GM18870 (cell line): ENCODE measurements at regions not wholly inside any gene's neighbourhood (a gene's known extent, or its start where the extent isn't known, plus 50 kb on each side); places are given as distances from the start of the nearest gene placed in this dataset.
"Not testable (repeated sequence)": the region's sequence is repeated elsewhere in the genome, so short reads cannot be mapped to it uniquely, and the experiment has no call there.

Experiments
- ATAC-seq: cut with Tn5 transposase; IDR thresholded peaks from one replicate; pipeline ENCODE4 v1.9.1; 2021; ENCODE audit warnings: moderate library complexity; ENCODE audit not compliant: unreplicated experiment

DNA sequence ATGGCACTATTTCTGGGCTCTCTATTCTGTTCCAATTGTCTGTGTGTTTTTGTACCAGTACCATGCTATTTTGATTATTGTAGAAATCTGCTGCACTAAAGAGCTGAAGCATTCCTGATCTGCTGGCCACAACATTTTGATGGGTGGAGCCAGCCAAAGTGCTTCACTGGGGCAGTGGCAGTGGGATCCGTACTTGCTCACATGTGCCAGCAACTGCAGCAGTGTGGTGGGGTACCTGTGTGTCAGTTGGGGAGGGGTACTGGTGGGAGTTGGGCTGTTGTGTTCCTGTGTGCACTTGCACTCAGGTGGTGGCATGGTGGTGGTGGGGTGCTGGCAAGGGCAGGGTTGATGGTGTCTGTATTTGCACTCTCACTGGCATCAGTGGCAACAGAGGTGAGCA is 204.6 kb upstream of the ALG10 start:
- no peak for ATAC-seq

DNA sequence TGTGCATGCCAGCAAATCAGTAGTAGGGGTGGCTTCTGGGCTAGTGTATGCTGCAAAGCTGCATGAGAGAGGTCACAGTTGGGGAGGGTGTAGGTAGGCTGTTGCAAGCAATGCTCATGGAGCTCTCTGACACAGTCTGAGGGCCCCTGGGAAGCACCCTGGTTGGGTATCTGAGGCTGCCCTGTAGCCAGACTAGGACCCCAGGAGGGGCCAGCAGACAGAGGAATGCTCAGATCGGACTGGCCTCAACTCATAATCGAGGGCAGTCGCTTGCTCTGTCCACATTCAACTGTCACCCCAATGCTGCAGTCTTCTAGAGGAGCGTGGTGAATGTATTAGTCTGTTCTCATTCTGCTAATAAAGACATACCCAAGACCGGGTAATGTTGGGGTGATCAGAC is 204.0 kb upstream of the ALG10 start:
- no peak for ATAC-seq

DNA sequence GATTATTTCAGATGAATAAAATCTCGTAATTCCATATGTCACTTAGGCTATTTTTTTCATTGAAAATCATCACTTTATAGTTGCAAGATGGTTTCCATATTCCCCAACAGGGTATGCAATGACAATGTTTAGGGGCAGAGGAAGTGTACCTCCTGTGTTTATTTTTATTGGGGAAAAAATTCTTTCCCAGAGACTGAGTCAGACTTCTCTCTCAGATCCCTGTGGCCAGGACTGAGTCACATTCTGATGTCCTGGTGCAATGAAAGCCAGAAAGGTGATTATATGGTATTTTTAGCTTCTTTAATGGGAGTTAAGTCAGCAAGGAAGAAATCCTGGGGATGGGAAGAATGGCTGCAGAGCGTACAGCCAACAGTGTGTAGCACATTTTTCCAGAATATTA is 196.9 kb upstream of the ALG10 start:
- ATAC-seq, result no peak

DNA sequence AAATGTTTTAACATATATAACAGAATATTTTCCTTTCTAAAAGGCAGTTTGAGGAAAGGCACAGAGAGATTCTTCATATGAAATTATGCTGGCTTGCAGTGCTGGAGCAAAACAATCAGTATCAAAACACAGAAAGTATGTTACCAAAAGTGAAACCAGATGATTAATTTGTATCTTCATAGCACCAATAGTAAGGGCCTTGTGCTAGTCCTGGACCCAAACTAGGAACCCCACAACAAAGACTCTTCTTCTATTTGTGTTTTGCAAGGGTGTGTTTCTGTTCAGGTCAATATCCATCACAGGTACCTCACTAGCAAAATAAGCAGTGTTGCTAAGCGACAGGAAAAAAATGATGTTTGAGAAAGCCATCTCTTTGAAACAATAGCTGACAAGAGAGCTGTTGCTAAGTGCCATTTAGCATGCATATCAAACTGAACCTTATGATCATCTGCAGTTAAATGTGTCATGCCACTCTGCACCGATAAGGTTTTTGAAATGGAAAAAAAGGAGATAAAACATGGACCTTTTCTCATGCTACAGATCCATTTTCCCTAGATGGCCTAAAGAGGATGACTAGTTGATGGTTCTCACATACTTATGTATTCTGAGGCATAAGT is 196.2 kb upstream of the ALG10 start:
- no peak for ATAC-seq

DNA sequence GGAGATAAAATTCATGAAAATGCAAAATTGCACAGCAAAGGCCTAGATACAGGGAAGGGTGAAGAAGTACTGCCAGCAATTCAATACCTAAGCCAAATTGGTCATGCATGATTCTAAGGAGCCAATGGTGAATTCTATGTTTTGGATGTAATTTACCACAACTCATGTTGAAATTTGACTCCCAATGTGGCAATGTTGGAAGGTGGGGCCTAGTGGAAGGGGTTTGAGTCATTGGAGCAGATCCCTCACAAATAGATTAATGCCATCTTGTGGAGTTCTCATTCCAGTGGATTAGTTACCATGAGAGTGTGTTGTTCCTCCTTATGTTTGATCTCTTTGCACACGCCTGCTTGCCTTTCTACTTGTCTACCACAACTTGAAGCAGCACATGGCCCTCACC is 194.0 kb upstream of the ALG10 start:
- no peak for ATAC-seq

DNA sequence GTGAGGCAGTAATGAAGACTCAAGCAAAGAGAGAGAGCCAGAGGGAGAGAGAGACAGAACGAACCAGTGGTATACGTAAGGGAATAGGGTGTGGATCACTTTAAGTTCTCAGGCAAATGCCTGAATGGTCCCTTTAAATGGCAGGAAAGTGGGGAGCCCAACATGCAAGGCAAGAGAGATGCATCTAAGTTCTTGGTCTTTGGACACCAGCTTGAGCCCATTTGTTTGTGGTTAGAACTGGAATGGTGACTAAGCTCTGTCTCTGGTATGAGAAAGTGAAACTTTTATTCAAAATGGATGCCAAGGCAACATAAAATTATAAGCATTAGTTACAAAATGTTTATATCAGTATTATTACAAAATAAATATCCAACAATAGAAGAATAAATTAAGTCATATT is 192.2 kb upstream of the ALG10 start:
- ATAC-seq, result no peak

DNA sequence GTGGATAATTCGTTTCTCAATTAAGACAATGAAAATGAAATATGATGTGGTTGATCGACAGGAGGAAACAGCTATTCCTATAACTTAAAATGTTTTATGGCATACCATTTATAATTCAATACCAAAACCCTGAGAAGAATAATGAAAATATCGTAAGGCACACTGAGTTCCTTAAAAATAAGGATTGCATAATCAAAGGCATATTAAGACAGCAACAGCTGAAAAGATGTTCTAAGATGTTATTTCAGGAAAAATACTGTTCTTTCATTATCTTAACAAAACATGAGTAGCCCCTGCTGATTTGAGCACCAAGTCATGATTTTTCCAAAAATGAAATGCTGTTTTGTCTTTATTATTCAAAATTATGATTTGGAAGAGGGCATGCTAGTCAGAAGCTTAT is 189.4 kb upstream of the ALG10 start:
- ATAC-seq, result no peak

DNA sequence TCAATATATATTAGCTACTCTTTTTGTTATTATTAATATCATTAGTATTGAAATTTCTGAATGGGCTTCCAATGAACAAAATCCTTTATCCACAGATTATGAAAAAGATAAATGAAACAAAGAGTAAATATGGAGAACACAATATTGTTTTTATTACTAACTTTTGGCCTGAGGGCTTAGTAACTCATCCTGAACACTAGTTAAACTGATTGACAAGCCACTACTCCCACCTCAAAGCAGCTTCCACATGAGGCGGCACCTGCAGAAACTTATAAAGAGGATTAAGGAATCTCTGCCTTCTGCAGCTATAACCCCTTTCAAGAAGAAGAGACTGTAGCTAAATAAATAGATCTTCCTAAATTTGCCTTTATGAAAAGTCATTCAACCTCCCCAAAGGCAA is 187.6 kb upstream of the ALG10 start:
- no peak for ATAC-seq

DNA sequence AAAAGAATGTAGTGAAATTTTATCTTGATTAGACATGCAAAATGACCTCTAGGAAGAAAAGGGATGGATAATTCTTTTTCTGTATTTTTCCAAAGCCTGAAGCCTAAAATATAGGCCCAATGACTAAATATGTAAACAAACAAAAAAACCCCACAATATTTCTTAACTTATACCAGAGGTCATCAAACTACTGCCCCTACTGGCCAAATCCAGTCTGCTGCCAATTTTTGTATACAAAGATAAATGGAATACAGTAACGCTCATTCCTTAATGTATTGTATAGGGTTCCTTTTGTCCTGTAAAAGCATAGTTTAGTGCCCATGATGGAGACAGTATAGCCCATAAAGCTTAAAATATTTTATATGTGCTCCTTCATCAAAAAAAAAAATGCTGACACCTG is 145.7 kb upstream of the ALG10 start:
- ATAC-seq, result no peak

DNA sequence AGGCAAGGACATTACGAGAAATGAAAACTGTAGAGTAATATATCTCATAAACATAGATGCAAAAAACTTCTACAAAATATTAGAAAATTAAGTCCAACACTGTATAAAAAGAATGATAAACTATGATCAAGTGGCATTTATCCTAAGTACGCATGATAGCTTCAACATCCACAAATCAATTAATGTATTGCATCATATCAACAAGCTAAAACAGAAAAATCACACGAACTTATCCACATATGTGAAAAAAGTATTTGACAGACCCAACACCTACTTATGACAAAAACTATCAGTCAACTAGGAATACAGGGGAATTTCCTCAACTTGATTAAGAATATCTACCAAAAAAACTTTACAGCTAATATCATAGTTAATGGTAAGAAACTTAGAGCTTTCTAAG is 129.9 kb upstream of the ALG10 start:
- ATAC-seq, result no peak

DNA sequence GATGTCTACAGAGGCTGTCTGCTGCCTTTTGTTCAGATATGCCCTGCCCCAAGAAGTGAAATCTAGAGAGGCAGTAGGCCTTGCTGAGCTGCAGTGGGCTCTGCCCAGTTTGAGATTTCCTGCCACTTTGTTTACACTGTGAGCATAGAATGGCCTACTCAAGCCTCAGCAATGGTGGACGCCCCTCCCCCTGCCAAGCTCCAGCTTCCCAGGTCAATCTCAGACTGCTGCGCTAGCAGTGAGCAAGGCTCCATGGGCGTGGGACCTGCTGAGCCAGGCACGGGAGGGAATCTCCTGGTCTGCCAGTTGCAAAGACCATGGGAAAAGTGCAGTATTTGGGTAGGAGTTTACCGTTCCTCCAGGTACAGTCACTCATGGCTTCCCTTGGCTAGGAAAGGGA is 101.8 kb upstream of the ALG10 start:
- not testable (repeated sequence) for ATAC-seq

DNA sequence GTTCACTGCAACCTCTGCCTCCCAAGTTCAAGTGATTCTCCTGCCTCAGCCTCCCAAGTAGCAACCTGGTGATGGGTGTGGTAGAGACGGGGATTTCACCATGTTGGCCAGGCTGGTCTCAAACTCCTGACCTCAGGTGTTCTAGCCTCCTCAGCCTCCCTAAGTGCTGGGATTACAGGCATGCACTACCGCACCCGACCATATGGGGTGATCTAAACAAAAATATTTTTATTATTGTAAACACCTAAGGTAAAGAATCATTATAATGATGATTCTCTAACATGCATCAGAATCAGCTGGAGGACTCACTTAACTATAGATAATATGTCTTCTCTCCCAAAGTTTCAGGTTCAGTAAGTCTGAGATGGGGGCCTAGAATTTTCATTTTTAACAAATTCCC is 96.2 kb upstream of the ALG10 start:
- no peak for ATAC-seq

DNA sequence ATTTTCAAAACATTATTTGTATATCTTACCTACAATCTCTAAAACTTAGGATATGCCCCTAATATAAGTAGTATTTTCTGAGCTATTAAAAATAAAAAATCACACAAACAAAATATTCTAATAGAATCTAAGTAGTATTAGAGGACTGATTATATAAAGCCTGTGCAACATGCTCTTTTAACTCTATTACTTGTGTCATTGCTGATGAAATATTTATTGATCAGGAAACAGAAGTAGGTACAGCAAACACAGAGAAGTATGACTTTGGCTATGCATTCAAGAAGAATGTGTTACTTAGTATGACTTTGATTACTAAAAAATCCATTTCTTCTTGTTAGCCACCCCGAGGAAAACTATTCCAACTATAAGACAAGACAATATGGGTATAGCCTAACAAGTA is 84.6 kb upstream of the ALG10 start:
- ATAC-seq, result not testable (repeated sequence)

DNA sequence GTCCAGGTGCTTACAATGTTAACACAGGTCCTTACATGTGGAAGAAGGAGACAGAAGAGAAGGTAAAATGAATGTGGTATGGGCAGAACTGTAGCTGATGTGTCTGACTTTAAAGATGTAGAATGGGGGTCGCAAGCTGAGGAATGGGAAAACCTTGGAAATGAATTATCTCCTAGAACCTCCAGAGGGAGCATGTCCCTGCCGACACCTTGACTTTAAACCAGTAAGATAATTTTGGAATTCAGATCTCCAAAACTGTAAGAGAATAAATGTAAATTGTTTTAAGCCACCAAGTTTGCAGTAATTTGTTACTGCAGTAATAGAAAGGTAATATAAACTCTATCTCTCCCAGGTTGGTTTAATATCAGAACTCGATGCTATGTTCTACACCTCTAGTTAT is 80.1 kb upstream of the ALG10 start:
- ATAC-seq, result no peak

DNA sequence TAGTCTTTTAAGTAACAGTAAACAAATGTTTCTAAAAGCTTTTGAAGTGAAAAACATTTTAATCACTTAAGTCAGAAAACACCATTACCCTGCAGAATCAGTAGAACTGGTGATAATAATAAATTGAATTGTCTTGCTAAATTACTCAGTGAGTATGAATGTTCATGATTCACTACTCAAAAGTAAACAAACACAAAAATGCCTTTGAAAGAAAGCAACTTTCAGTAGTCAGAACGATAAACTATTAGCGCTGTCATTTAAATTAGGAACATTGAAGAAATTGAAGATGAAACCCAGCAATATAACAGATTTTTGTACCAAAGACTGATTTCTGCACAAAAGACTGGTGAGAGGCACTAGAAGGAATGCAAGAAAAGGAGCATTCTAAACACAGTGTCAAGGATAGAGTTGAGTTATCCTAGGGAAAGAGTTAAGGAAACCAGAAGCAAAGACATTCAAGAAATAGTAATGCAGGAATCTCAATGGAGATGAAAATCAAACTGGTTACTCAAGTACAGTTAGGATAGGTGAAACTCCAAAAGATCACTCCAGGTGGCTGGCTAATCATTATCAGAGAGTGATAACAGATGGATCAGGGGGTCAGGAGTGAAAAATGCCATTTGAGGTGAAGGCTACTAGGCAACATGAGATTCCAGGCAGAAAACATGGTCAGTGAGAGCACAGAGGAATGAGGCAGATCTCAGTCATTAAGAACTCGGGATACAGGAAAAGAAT is 77.4 kb upstream of the ALG10 start:
- no peak for ATAC-seq

DNA sequence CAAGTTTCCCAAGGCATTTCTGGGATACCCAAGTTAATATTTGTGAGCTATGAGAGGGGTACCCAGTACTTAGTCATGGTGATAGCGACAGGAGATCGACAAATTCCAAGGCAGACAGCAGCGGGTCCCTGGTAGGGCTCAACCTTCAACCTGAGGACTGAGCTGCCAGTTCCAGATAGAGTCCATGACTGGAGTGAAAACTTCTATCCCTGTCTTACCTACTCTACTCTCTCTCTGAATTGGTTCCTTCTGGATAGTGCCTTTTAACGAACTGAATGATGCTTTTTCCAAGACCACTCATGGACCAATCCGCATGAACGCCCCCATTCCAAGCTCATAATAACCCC is 76.9 kb upstream of the ALG10 start:
- no peak for ATAC-seq

DNA sequence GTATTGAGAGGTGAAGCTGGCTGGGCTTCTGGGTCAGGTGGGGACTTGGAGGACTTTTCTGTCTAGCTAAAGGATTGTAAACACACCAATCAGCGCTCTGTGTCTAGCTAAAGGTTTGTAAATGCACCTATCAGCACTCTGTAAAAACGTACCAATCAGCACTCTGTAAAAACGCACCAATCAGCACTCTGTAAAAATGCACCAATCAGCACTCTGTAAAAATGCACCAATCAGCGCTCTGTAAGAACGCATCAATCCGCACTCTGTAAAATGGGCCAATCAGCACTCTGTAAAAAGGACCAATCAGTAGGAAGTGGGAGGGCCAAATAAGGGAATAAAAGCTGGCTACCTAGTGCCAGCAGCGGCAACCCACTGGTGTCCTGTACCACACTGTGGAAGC is 56.1 kb upstream of the ALG10 start:
- not testable (repeated sequence) for ATAC-seq

DNA sequence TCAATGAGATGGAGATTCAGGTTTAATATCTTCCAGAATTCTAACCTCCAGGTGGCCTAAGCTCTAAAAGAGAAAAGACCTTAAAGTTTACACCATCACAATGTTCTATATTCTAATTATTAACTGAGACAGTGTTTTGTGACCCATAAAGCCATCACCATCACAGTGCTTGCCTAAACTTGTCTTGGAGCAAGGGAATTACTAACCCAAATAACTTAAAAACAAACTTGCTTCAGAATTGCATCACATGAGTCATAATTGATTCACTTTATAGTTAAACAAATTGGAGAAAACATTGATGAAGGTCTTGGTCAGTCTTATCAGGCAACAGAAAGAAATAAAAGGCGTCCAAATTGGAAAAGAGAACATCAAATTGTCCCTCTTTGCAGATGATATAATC is 54.5 kb upstream of the ALG10 start:
- ATAC-seq, result no peak
